K562 (cell line): ENCODE measurements at regions not wholly inside any gene's neighbourhood (a gene's known extent, or its start where the extent isn't known, plus 50 kb on each side); places are given as distances from the start of the nearest gene placed in this dataset.

Experiments
- CTBP1 ChIP-seq: fragments of 450-650 bp; IDR thresholded peaks from 2 replicates; pipeline ENCODE4 v1.6.1; 2016; ENCODE audit warnings: borderline replicate concordance
- ELF4 ChIP-seq: fragments of 450-650 bp; formaldehyde crosslinking; IDR thresholded peaks from 2 replicates; pipeline ENCODE4 v1.4.0; 2022; ENCODE audit warnings: missing genetic modification characterization
- EP400 ChIP-seq: fragments of 450-650 bp; IDR thresholded peaks from 2 replicates; pipeline ENCODE4 v1.6.1; 2017; ENCODE audit warnings: antibody characterized with exemption, mild to moderate bottlenecking, moderate library complexity
- HLTF ChIP-seq: fragments of 450-650 bp; IDR thresholded peaks from 2 replicates; pipeline ENCODE4 v1.6.1; 2016
- RBM39 ChIP-seq: fragments of 200-400 bp; formaldehyde crosslinking; optimal IDR thresholded peaks from 2 replicates; pipeline ENCODE3; 2018; ENCODE audit warnings: low read depth, low read length
- TARDBP ChIP-seq: fragments of 450-650 bp; IDR thresholded peaks from 2 replicates; pipeline ENCODE4 v1.6.1; 2016
- XRCC5 ChIP-seq: fragments of 200-400 bp; formaldehyde crosslinking; IDR thresholded peaks from 2 replicates; pipeline ENCODE4 v1.6.1; 2017; ENCODE audit warnings: low read depth, mild to moderate bottlenecking, low read length
- ZNF239 ChIP-seq: fragments of 250-450 bp; sonication (Bioruptor Pico); IDR thresholded peaks from 2 replicates; pipeline ENCODE4 v1.4.0; 2020; ENCODE audit warnings: mild to moderate bottlenecking
- ZNF764 ChIP-seq: fragments of 250-450 bp; sonication (Bioruptor Pico); IDR thresholded peaks from 2 replicates; pipeline ENCODE4 v1.4.0; 2020; ENCODE audit warnings: low read depth, mild to moderate bottlenecking, moderate library complexity
- TF ChIP-seq, protein P1 (sequence below): sonication (generic); formaldehyde crosslinking; IDR thresholded peaks from 2 replicates; pipeline ENCODE4 v1.8.0; 2022; ENCODE audit warnings: missing genetic modification reagents, mild to moderate bottlenecking, borderline replicate concordance
- TF ChIP-seq, protein P2 (sequence below): fragments of 450-650 bp; formaldehyde crosslinking; conservative IDR thresholded peaks from 2 replicates; pipeline ENCODE4 v1.4.0; 2022; ENCODE audit warnings: mild to moderate bottlenecking, missing genetic modification characterization
- TF ChIP-seq, protein P3 (sequence below), 2 experiments: fragments of 450-650 bp; IDR thresholded peaks; 2 replicates each; pipeline ENCODE4 v1.6.1; 2018; ENCODE audit warnings: mild to moderate bottlenecking in 2 of 2, low read depth in 1 of 2; ENCODE audit not compliant: partially characterized antibody in 2 of 2
- TF ChIP-seq, protein P4 (sequence below), 2 experiments: fragments of 450-650 bp; IDR thresholded peaks; 2 replicates each; pipeline ENCODE4 v1.6.1; 2016

DNA sequence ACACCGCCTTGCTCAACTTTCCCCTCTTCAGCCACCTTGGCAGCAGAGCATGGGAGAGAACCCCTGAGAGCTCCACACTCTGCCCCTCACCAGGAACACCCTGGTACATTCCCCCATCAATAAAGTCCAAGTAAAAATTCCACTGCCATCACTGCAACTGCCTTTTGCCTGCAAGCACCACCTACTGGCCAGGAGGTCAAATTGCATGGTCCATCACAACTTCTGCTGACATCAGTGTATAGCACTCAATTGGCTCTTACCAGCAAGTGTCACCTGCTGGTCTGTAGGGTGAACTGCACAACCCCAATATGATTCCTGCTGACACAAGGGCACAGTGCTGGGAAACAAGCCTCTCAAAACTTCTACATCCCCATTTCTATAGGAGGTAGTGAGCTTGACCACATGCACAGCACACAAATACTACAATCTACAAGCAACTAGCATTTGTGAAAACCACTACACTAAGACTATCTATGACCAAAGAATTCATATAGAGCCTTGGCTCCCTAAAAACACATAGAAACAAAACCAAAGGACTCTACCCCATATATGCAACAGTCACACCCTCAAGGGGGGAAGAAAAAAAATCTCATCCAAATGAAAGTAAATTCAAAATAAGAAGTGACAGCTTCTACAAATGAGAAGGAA is 69.2 kb downstream of the FASLG start (continued):
- TF ChIP-seq, protein P1, sequence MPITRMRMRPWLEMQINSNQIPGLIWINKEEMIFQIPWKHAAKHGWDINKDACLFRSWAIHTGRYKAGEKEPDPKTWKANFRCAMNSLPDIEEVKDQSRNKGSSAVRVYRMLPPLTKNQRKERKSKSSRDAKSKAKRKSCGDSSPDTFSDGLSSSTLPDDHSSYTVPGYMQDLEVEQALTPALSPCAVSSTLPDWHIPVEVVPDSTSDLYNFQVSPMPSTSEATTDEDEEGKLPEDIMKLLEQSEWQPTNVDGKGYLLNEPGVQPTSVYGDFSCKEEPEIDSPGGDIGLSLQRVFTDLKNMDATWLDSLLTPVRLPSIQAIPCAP, result no peak
- TF ChIP-seq, protein P2, sequence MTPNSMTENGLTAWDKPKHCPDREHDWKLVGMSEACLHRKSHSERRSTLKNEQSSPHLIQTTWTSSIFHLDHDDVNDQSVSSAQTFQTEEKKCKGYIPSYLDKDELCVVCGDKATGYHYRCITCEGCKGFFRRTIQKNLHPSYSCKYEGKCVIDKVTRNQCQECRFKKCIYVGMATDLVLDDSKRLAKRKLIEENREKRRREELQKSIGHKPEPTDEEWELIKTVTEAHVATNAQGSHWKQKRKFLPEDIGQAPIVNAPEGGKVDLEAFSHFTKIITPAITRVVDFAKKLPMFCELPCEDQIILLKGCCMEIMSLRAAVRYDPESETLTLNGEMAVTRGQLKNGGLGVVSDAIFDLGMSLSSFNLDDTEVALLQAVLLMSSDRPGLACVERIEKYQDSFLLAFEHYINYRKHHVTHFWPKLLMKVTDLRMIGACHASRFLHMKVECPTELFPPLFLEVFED (CRISPR knock-in tag), result no peak
- TF ChIP-seq ZNF764 (CRISPR knock-in tag), result no peak
- TF ChIP-seq XRCC5, result peak; percentile 81
- no peak for TF ChIP-seq ZNF239 (CRISPR knock-in tag)
- TF ChIP-seq TARDBP, result no peak
- TF ChIP-seq HLTF, result no peak
- TF ChIP-seq, protein P3, sequence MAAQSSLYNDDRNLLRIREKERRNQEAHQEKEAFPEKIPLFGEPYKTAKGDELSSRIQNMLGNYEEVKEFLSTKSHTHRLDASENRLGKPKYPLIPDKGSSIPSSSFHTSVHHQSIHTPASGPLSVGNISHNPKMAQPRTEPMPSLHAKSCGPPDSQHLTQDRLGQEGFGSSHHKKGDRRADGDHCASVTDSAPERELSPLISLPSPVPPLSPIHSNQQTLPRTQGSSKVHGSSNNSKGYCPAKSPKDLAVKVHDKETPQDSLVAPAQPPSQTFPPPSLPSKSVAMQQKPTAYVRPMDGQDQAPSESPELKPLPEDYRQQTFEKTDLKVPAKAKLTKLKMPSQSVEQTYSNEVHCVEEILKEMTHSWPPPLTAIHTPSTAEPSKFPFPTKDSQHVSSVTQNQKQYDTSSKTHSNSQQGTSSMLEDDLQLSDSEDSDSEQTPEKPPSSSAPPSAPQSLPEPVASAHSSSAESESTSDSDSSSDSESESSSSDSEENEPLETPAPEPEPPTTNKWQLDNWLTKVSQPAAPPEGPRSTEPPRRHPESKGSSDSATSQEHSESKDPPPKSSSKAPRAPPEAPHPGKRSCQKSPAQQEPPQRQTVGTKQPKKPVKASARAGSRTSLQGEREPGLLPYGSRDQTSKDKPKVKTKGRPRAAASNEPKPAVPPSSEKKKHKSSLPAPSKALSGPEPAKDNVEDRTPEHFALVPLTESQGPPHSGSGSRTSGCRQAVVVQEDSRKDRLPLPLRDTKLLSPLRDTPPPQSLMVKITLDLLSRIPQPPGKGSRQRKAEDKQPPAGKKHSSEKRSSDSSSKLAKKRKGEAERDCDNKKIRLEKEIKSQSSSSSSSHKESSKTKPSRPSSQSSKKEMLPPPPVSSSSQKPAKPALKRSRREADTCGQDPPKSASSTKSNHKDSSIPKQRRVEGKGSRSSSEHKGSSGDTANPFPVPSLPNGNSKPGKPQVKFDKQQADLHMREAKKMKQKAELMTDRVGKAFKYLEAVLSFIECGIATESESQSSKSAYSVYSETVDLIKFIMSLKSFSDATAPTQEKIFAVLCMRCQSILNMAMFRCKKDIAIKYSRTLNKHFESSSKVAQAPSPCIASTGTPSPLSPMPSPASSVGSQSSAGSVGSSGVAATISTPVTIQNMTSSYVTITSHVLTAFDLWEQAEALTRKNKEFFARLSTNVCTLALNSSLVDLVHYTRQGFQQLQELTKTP (IDR thresholded peaks at IDR 0.05; ENCODE audit: low read depth in 1 of 2, partially characterized antibody in 2 of 2), result no peak
- no peak for TF ChIP-seq EP400
- 0 out of 2 replicates have a peak, but pooled peaks have one; percentile 31 for TF ChIP-seq CTBP1
- no peak for TF ChIP-seq ELF4
- no peak for TF ChIP-seq RBM39
- TF ChIP-seq, protein P4, sequence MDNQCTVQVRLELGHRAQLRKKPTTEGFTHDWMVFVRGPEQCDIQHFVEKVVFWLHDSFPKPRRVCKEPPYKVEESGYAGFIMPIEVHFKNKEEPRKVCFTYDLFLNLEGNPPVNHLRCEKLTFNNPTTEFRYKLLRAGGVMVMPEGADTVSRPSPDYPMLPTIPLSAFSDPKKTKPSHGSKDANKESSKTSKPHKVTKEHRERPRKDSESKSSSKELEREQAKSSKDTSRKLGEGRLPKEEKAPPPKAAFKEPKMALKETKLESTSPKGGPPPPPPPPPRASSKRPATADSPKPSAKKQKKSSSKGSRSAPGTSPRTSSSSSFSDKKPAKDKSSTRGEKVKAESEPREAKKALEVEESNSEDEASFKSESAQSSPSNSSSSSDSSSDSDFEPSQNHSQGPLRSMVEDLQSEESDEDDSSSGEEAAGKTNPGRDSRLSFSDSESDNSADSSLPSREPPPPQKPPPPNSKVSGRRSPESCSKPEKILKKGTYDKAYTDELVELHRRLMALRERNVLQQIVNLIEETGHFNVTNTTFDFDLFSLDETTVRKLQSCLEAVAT (IDR thresholded peaks at IDR 0.05), result no peak
